ENCODE measurements at regions not wholly inside any gene's neighbourhood (a gene's known extent, or its start where the extent isn't known, plus 50 kb on each side); places are given as distances from the start of the nearest gene placed in this dataset.

- H3K27ac ChIP-seq: no peak overlapping the region
- no peak for TF ChIP-seq CTCF (conservative IDR thresholded peaks at IDR 0.05)
Observed at GRCh38 chr4:24637173-24637572, 52.8 kb upstream of the DHX15 start.

GRCh38 chr4:24638396-24638875, 54.1 kb upstream of the DHX15 start:
- no peak overlapping the region for H3K27ac ChIP-seq
- no peak for TF ChIP-seq CTCF (conservative IDR thresholded peaks at IDR 0.05)

GRCh38 chr4:24639714-24640113, 55.4 kb upstream of the DHX15 start:
- TF ChIP-seq CTCF (conservative IDR thresholded peaks at IDR 0.05): no peak
- H3K27ac ChIP-seq: no peak overlapping the region

- TF ChIP-seq CTCF (conservative IDR thresholded peaks at IDR 0.05): no peak
- no peak overlapping the region for H3K27ac ChIP-seq
Observed at GRCh38 chr4:24640366-24640765, 56.0 kb upstream of the DHX15 start.

- H3K27ac ChIP-seq: no peak overlapping the region
- no peak for TF ChIP-seq CTCF (conservative IDR thresholded peaks at IDR 0.05)
Observed at GRCh38 chr4:24642981-24643547, 58.7 kb upstream of the DHX15 start.

GRCh38 chr4:24643774-24644520, 59.6 kb upstream of the DHX15 start:
- no peak for TF ChIP-seq CTCF (conservative IDR thresholded peaks at IDR 0.05)
- no peak overlapping the region for H3K27ac ChIP-seq

- no peak for TF ChIP-seq CTCF (conservative IDR thresholded peaks at IDR 0.05)
- no peak overlapping the region for H3K27ac ChIP-seq
Observed at GRCh38 chr4:24644983-24645764, 60.8 kb upstream of the DHX15 start.
